B cell (primary cell): ENCODE measurements at regions not wholly inside any gene's neighbourhood (a gene's known extent, or its start where the extent isn't known, plus 50 kb on each side); places are given as distances from the start of the nearest gene placed in this dataset.

ENCODE experiments used
- ATAC-seq: fragments of 200-7000 bp; cut with Tn5 transposase; one replicate; pipeline ENCODE4 v1.10.0; 2021; ENCODE audit warnings: low read depth, mild to moderate bottlenecking, moderate number of reproducible peaks, moderate library complexity
- CTCF ChIA-PET: fragments of 350-600 bp; sonication (Branson Sonifier 250); formaldehyde crosslinking; loops from one replicate; lab custom pipeline; 2021; ENCODE audit warnings: antibody characterized with exemption, inconsistent platforms; lab: Charles Lee
- POLR2A ChIA-PET: fragments of 350-600 bp; sonication (Branson Sonifier 250); formaldehyde crosslinking; loops from one replicate; lab custom pipeline; 2021; ENCODE audit warnings: antibody characterized with exemption; lab: Charles Lee
- DNase-seq: peaks from one replicate; pipeline ENCODE4 v3.0.0; 2013
- H2AFZ ChIP-seq: 2 replicates; pipeline ENCODE4 v1.6.1; 2012; ENCODE audit warnings: mild to moderate bottlenecking, low read depth, low read length; ENCODE audit not compliant: insufficient read depth, poor library complexity, severe bottlenecking
- H3K27ac ChIP-seq, 2 donors: 1 replicate in 1 of 2; 2 replicates in 1 of 2; pipeline ENCODE4 v1.5.1; 2012 to 2013; ENCODE audit warnings: low read length in 2 of 2, mild to moderate bottlenecking in 2 of 2, moderate library complexity in 1 of 2
- H3K27me3 ChIP-seq, 4 experiments: fragments of 200-600 bp in 1 of 4; sonication (generic) in 1 of 4; replicated peaks in 1 of 4; 1 replicate in 2 of 4; 2 replicates in 2 of 4; pipeline versions ENCODE4 v1.6.1 to v1.7.0; 2013 to 2016; ENCODE audit warnings: low read length in 3 of 4, mild to moderate bottlenecking in 2 of 4, mixed read lengths in 1 of 4, moderate library complexity in 1 of 4; ENCODE audit not compliant: insufficient read depth in 4 of 4, control insufficient read depth in 3 of 4; ENCODE audit errors: control extremely low read depth in 1 of 4
- H3K36me3 ChIP-seq, 2 experiments: replicated peaks in 1 of 2; 1 replicate in 1 of 2; 2 replicates in 1 of 2; pipeline versions ENCODE4 v1.6.1 to v1.7.1; 2013; ENCODE audit warnings: low read length in 1 of 2; ENCODE audit not compliant: insufficient read depth in 2 of 2, control insufficient read depth in 1 of 2; ENCODE audit errors: control extremely low read depth in 1 of 2, extremely low read depth in 1 of 2
- H3K4me1 ChIP-seq, 2 donors: fragments of 200-600 bp in 1 of 2; sonication (generic) in 1 of 2; 1 replicate in 1 of 2; 2 replicates in 1 of 2; pipeline versions ENCODE4 v1.5.1 to v1.6.1; 2013 to 2017; ENCODE audit warnings: low read length in 2 of 2; ENCODE audit not compliant: control insufficient read depth in 2 of 2, insufficient read depth in 2 of 2
- H3K4me2 ChIP-seq: replicated peaks from 2 replicates; pipeline ENCODE3; 2012; ENCODE audit warnings: mild to moderate bottlenecking, low read depth, low read length; ENCODE audit not compliant: poor library complexity, severe bottlenecking
- H3K4me3 ChIP-seq, 5 experiments: fragments of 200-600 bp in 1 of 5; sonication (generic) in 1 of 5; 1 replicate in 3 of 5; 2 replicates in 2 of 5; pipeline versions ENCODE4 v1.5.1 to v1.7.0; 2011 to 2016; ENCODE audit warnings: low read length in 4 of 5, mild to moderate bottlenecking in 4 of 5, low read depth in 2 of 5, control low read depth in 1 of 5, moderate library complexity in 1 of 5; ENCODE audit not compliant: insufficient read depth in 1 of 5; ENCODE audit errors: control extremely low read depth in 1 of 5, extremely low read depth in 1 of 5
- H3K79me2 ChIP-seq: fragments of 200-600 bp; sonication (generic); one replicate; pipeline ENCODE4 v1.6.0; 2016; ENCODE audit warnings: low read length; ENCODE audit not compliant: control insufficient read depth, insufficient read depth
- H3K9ac ChIP-seq: fragments of 200-600 bp; sonication (generic); 2 replicates; pipeline ENCODE4 v1.6.1; 2017; ENCODE audit warnings: mild to moderate bottlenecking, low read length, moderate library complexity
- H3K9me3 ChIP-seq, 3 donors: one replicate each; pipeline versions ENCODE4 v1.6.1 to v1.7.1; 2013; ENCODE audit warnings: low read length in 2 of 3; ENCODE audit not compliant: control insufficient read depth in 2 of 3, insufficient read depth in 1 of 3; ENCODE audit errors: control extremely low read depth in 1 of 3
- H4K20me1 ChIP-seq: 2 replicates; pipeline ENCODE4 v1.6.0; 2012; ENCODE audit warnings: mild to moderate bottlenecking, low read length; ENCODE audit not compliant: insufficient read depth, control insufficient read depth, poor library complexity, severe bottlenecking
- H3K27ac Mint-ChIP-seq: one replicate; pipeline ENCODE4 v1.8.0; 2021; ENCODE audit warnings: mixed read lengths
- H3K27me3 Mint-ChIP-seq: one replicate; pipeline ENCODE4 v1.8.0; 2021; ENCODE audit warnings: mixed read lengths
- H3K4me1 Mint-ChIP-seq: one replicate; pipeline ENCODE4 v1.8.0; 2021; ENCODE audit warnings: mixed read lengths
- H3K4me3 Mint-ChIP-seq: one replicate; pipeline ENCODE4 v1.8.0; 2021; ENCODE audit warnings: mixed read lengths
- H3K9me3 Mint-ChIP-seq: one replicate; pipeline ENCODE4 v1.8.0; 2022; ENCODE audit warnings: mixed read lengths; ENCODE audit not compliant: insufficient read depth
- CTCF ChIP-seq: fragments of 200-600 bp; IDR thresholded peaks from one replicate; pipeline ENCODE4 v1.8.0; 2022; ENCODE audit warnings: antibody characterized with exemption, mild to moderate bottlenecking
- EZH2 ChIP-seq: IDR thresholded peaks from 2 replicates; pipeline ENCODE4 v1.6.1; 2012; ENCODE audit warnings: borderline replicate concordance, low read depth, mild to moderate bottlenecking, moderate library complexity, low read length; ENCODE audit not compliant: insufficient read depth, poor library complexity, severe bottlenecking
- WGBS: methylation state at CpG from one replicate; pipeline ENCODE4 v1.1.5; 2013; ENCODE audit warnings: missing lambda C conversion rate; ENCODE audit not compliant: insufficient coverage; 5-methylcytosine and 5-hydroxymethylcytosine counted together
- intact Hi-C: fragments of 100-400 bp; cut with micrococcal nuclease; formaldehyde crosslinking; loops from one replicate; pipeline ENCODE4 v1.10.0; 2022

DNA sequence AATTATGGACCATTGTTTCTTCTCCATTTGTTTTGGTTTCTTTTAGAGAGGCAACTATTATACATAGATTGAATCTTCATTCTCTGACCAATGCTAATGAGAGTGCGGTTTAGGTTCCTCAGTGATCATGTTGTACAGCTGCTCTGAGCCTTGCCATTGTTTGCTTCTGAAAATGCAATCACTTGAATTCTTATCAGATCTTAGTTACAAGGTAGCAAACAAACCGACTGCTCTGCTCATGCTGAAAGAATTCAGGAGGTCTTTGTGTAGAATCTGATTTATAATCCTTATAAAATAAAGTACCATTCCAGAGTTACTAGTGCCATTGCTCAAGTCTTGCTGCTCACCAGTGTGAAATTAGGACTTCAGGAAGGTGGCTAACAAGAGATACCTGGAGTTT lies 569.1 kb upstream of the ID4 start:
- no peak overlapping the region for H3K4me2 ChIP-seq
- WGBS: no CpG with 5 or more reads among the region's 2 CpGs
- no peaks in the 10 kb centered on the region for H3K27me3 Mint-ChIP-seq

DNA sequence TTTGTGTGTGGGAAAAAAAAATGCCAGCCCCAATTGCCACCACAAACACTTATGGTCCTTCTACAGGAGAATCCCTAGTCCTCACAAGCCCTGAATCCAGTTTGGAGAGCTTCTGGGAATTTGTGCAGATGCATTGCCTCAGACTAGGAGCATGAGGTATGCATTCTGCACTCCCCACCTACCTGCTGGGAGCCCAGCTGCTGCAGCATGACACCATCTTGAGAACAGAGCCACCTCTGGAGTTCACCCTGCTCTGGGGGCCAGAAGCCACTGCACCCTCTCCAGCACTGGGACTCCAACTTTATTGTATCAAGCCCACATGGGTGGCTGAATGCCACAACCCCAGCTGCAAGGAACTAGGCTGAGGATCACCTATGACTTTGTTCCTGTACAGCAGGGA lies 568.5 kb upstream of the ID4 start:
- Histone ChIP-seq H4K20me1 (no peaks in the 10 kb centered on the region), H2AFZ (no peak overlapping the region), H3K27ac (no peak overlapping the region), H3K9me3 (peaks cover 0 to 27% (median 0%) of the 10 kb centered on the region in 3 donors), H3K36me3 (no peaks in the 10 kb centered on the region), H3K4me3 (no peak overlapping the region), H3K27me3 (no peaks in the 10 kb centered on the region), H3K9ac (no peak overlapping the region), H3K4me2 (no peak overlapping the region), H3K4me1 (no peaks in the 10 kb centered on the region), H3K79me2 (no peaks in the 10 kb centered on the region)
- intact Hi-C loops: no loop called here
- Mint-ChIP-seq H3K4me3 (no peak overlapping the region), H3K9me3 (no peaks in the 10 kb centered on the region), H3K4me1 (no peaks in the 10 kb centered on the region), H3K27ac (no peak overlapping the region), H3K27me3 (no peaks in the 10 kb centered on the region)
- ATAC-seq (no peak), DNase-seq (no peak)
- ChIA-PET POLR2A (no interaction called here), CTCF (no interaction called here)
- TF ChIP-seq CTCF (no peak), EZH2 (no peak)

More for the DNA sequence above, 569.1 kb upstream of the ID4 start:
- H3K27ac Mint-ChIP-seq: no peak overlapping the region
- Histone ChIP-seq H3K4me1 (no peaks in the 10 kb centered on the region), H2AFZ (no peak overlapping the region), H3K27ac (no peak overlapping the region), H4K20me1 (no peaks in the 10 kb centered on the region), H3K79me2 (no peaks in the 10 kb centered on the region), H3K9me3 (peaks cover 0 to 27% (median 0%) of the 10 kb centered on the region in 3 donors), H3K4me3 (no peak overlapping the region), H3K36me3 (no peaks in the 10 kb centered on the region), H3K9ac (no peak overlapping the region), H3K27me3 (no peaks in the 10 kb centered on the region)
- intact Hi-C loops: no loop called here
- TF ChIP-seq CTCF: no peak
- TF ChIP-seq EZH2: no peak
- H3K4me1 Mint-ChIP-seq: no peaks in the 10 kb centered on the region
- ATAC-seq: no peak
- ChIA-PET POLR2A (no interaction called here), CTCF (no interaction called here)
- no peak overlapping the region for H3K4me3 Mint-ChIP-seq
- no peak for DNase-seq
- H3K9me3 Mint-ChIP-seq: no peaks in the 10 kb centered on the region
